ENCODE measurements at regions not wholly inside any gene's neighbourhood (a gene's known extent, or its start where the extent isn't known, plus 50 kb on each side); places are given as distances from the start of the nearest gene placed in this dataset.
"Not testable (repeated sequence)": the region's sequence is repeated elsewhere in the genome, so short reads cannot be mapped to it uniquely, and the experiment has no call there.

DNA sequence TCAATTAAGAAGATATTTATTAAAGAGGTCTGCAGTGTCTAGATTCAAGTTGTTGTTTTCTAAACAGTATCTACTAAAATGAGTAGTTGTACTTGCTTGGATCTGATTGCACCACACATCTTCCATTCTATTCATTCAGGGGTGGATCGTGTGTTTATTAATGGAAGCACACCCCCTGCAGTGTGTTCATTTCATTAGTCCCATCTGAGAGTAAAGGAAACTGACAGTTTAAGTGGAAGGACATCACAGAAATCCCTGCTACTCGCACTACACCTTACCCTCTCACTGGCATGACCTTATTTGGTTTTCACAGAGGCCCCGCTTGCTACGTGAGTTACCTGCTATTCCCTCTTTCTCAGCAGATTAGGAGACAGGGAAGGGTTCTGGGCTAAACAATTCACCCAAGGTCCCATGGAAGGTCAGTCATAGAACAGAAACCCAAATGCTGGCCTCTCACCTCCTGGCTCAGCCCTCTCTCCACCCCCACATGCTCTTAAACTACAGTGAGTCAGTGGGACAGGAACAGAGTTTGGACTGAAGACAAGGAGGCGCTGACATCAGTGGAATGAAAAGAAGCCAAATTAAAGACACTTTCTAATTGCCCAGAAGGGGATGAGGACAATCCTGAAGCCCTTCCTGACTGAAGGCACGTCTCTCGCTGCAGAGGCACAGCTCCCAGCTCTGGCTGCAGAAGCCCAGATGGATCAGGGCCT, 369.2 kb upstream of the NRP1 start:
- Mint-ChIP-seq H3K27me3 (ENCODE audit: low read depth) (no peaks in the 10 kb centered on the region), H3K9me3 (no peaks in the 10 kb centered on the region), H3K4me3 (no peak overlapping the region), H3K27ac (no peak overlapping the region), H3K36me3 (ENCODE audit: low read depth) (no peaks in the 10 kb centered on the region), H3K4me1 (ENCODE audit: low read depth) (no peaks in the 10 kb centered on the region)

DNA sequence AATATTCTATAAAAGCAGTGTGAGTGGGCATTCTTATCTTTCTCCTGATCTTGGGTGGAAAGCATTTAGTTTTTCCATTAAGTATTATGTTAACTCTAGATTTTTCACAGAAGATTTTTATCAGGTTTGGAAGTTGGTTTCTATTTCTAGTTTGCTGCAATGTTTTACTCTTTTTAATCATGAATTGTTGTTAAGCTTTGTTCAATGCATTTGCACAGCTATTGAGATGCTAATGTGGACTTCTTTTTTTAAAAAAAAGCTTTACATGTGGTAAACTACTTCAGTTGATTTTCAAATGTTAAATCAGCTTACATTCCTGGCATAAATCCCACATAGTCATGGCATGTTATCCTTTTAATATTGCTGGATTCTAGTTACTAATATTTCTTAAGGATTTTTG, 363.6 kb upstream of the NRP1 start:
- Mint-ChIP-seq H3K36me3 (ENCODE audit: low read depth) (no peaks in the 10 kb centered on the region), H3K4me1 (ENCODE audit: low read depth) (no peaks in the 10 kb centered on the region), H3K27me3 (ENCODE audit: low read depth) (no peaks in the 10 kb centered on the region), H3K4me3 (no peak overlapping the region), H3K9me3 (peaks cover 8% of the 10 kb centered on the region), H3K27ac (no peak overlapping the region)

- no peaks in the 10 kb centered on the region for H3K27me3 Mint-ChIP-seq (ENCODE audit: low read depth)
- no peaks in the 10 kb centered on the region for H3K36me3 Mint-ChIP-seq (ENCODE audit: low read depth)
- H3K9me3 Mint-ChIP-seq: peaks cover 8% of the 10 kb centered on the region
- H3K27ac Mint-ChIP-seq: no peak overlapping the region
- no peak overlapping the region for H3K4me3 Mint-ChIP-seq
- no peaks in the 10 kb centered on the region for H3K4me1 Mint-ChIP-seq (ENCODE audit: low read depth)
Observed at GRCh38 chr10:33697016-33697415, 362.5 kb upstream of the NRP1 start.

- no peak overlapping the region for H3K4me3 Mint-ChIP-seq
- no peak overlapping the region for H3K27ac Mint-ChIP-seq
- H3K27me3 Mint-ChIP-seq (ENCODE audit: low read depth): no peaks in the 10 kb centered on the region
- H3K36me3 Mint-ChIP-seq (ENCODE audit: low read depth): no peaks in the 10 kb centered on the region
- H3K9me3 Mint-ChIP-seq: peaks cover 12% of the 10 kb centered on the region
- H3K4me1 Mint-ChIP-seq (ENCODE audit: low read depth): no peaks in the 10 kb centered on the region
Observed at GRCh38 chr10:33695536-33695935, 361.1 kb upstream of the NRP1 start.

GRCh38 chr10:33690536-33690935, 356.1 kb upstream of the NRP1 start:
- H3K9me3 Mint-ChIP-seq: peaks cover 25% of the 10 kb centered on the region
- not testable (repeated sequence) for H3K36me3 Mint-ChIP-seq (ENCODE audit: low read depth); H3K4me3 Mint-ChIP-seq; H3K4me1 Mint-ChIP-seq (ENCODE audit: low read depth); H3K27ac Mint-ChIP-seq; H3K27me3 Mint-ChIP-seq (ENCODE audit: low read depth)

DNA sequence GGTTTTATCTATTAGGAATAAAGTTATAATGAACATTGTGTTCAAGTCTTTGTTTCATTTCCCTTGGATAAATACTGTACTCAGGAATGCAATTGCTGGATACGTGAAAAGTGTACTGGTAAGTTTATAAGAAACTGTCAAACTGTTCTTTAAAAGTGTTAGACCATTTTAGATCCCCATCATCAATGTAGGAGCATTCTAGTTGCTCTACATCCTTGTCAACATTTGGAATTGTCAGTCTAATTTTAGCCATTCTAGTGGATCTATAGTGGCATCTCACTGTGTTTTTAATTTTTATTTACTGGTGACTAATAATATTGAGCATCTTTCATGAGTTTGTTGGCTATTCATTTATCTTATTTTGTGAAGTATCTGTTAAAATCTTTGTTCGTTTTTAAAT, 354.0 kb upstream of the NRP1 start:
- Mint-ChIP-seq H3K27me3 (ENCODE audit: low read depth) (no peaks in the 10 kb centered on the region), H3K9me3 (peaks cover 17% of the 10 kb centered on the region), H3K27ac (no peak overlapping the region), H3K4me3 (no peak overlapping the region), H3K36me3 (ENCODE audit: low read depth) (no peaks in the 10 kb centered on the region), H3K4me1 (ENCODE audit: low read depth) (no peaks in the 10 kb centered on the region)

DNA sequence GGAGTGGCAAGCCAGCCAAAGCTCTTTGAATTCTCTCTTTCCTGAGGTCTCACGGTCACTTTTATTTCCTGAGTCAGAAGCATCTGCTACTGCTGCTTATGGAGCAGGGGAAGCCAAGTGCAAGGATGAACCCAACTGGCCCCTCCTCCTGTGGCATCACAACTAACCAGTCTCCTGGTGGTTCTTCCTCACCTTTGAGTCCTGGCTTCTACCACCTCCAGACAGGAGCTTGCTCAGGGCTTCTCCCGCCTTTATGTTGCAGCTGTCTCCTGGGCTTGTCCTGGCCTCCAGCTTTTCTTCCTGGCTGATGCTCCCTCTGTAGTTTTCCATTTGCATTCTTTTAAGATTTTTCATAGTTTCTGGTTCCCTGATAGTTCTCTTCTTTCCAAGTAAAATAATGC, 349.7 kb upstream of the NRP1 start:
- Mint-ChIP-seq H3K4me1 (ENCODE audit: low read depth) (no peaks in the 10 kb centered on the region), H3K4me3 (no peak overlapping the region), H3K36me3 (ENCODE audit: low read depth) (no peaks in the 10 kb centered on the region), H3K9me3 (peaks cover 5% of the 10 kb centered on the region), H3K27me3 (ENCODE audit: low read depth) (no peaks in the 10 kb centered on the region), H3K27ac (no peak overlapping the region)

DNA sequence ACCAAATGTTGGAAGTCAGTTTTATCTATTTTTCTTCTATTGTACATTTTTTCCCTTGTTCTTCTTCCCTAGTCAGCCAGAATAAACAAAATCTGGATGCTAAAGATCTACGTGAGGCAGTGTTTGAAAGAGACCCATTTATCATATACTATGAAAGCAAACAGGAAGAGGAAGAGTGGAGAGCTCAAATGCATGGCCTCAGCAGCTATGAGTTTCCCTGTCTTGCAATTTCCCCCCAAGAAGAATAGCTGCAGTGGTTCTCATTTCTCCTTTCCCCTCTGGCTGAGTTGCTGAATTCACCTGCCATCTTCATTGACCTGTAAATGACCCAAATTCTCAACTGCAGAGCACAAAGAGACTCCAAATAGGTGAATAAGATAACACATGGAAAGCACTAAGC, 347.1 kb upstream of the NRP1 start:
- Mint-ChIP-seq H3K4me3 (no peak overlapping the region), H3K27ac (no peak overlapping the region), H3K27me3 (ENCODE audit: low read depth) (no peaks in the 10 kb centered on the region), H3K36me3 (ENCODE audit: low read depth) (no peaks in the 10 kb centered on the region), H3K4me1 (ENCODE audit: low read depth) (no peaks in the 10 kb centered on the region), H3K9me3 (no peaks in the 10 kb centered on the region)

GRCh38 chr10:33680036-33680435, 345.6 kb upstream of the NRP1 start:
- no peaks in the 10 kb centered on the region for H3K4me1 Mint-ChIP-seq (ENCODE audit: low read depth)
- no peaks in the 10 kb centered on the region for H3K36me3 Mint-ChIP-seq (ENCODE audit: low read depth)
- no peaks in the 10 kb centered on the region for H3K9me3 Mint-ChIP-seq
- no peak overlapping the region for H3K4me3 Mint-ChIP-seq
- H3K27me3 Mint-ChIP-seq (ENCODE audit: low read depth): no peaks in the 10 kb centered on the region
- H3K27ac Mint-ChIP-seq: no peak overlapping the region

GRCh38 chr10:33676606-33677339, 342.3 kb upstream of the NRP1 start:
- no peaks in the 10 kb centered on the region for H3K27me3 Mint-ChIP-seq (ENCODE audit: low read depth)
- H3K36me3 Mint-ChIP-seq (ENCODE audit: low read depth): no peaks in the 10 kb centered on the region
- H3K9me3 Mint-ChIP-seq: no peaks in the 10 kb centered on the region
- H3K4me1 Mint-ChIP-seq (ENCODE audit: low read depth): no peaks in the 10 kb centered on the region
- no peak overlapping the region for H3K27ac Mint-ChIP-seq
- no peak overlapping the region for H3K4me3 Mint-ChIP-seq

- no peak overlapping the region for H3K4me3 Mint-ChIP-seq
- H3K27me3 Mint-ChIP-seq (ENCODE audit: low read depth): no peaks in the 10 kb centered on the region
- no peaks in the 10 kb centered on the region for H3K9me3 Mint-ChIP-seq
- H3K27ac Mint-ChIP-seq: no peak overlapping the region
- no peaks in the 10 kb centered on the region for H3K36me3 Mint-ChIP-seq (ENCODE audit: low read depth)
- no peaks in the 10 kb centered on the region for H3K4me1 Mint-ChIP-seq (ENCODE audit: low read depth)
Observed at GRCh38 chr10:33674986-33675599, 340.6 kb upstream of the NRP1 start.

GRCh38 chr10:33674491-33674890, 340.0 kb upstream of the NRP1 start:
- H3K4me3 Mint-ChIP-seq: no peak overlapping the region
- H3K27ac Mint-ChIP-seq: no peak overlapping the region
- H3K27me3 Mint-ChIP-seq (ENCODE audit: low read depth): no peaks in the 10 kb centered on the region
- no peaks in the 10 kb centered on the region for H3K4me1 Mint-ChIP-seq (ENCODE audit: low read depth)
- H3K36me3 Mint-ChIP-seq (ENCODE audit: low read depth): no peaks in the 10 kb centered on the region
- no peaks in the 10 kb centered on the region for H3K9me3 Mint-ChIP-seq

- Mint-ChIP-seq H3K9me3 (no peaks in the 10 kb centered on the region), H3K36me3 (ENCODE audit: low read depth) (no peaks in the 10 kb centered on the region), H3K27ac (no peak overlapping the region), H3K4me1 (ENCODE audit: low read depth) (no peaks in the 10 kb centered on the region), H3K27me3 (ENCODE audit: low read depth) (no peaks in the 10 kb centered on the region), H3K4me3 (no peak overlapping the region)
Observed at GRCh38 chr10:33673839-33674415, 339.5 kb upstream of the NRP1 start.

DNA sequence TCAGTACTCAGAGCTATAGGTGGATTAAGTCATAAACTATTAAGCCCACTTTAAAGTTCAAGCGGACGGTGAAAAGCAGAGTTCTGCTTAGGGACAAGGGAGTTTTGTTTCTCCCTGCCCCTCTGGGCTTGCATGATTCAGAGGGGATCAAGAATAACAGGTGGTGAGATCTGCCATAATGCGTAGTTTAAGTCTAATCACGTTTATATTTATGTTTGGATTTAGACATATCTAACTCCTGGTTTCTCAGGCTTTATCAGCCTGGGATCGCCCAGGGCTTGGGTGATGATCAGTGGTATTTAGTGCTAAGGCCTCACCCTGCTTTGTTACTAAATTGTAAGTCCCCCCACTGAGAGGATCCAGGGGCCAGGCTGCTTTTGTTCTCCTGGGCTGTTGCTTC, 335.4 kb upstream of the NRP1 start:
- Mint-ChIP-seq H3K27me3 (ENCODE audit: low read depth) (no peaks in the 10 kb centered on the region), H3K4me3 (no peak overlapping the region), H3K4me1 (ENCODE audit: low read depth) (no peaks in the 10 kb centered on the region), H3K9me3 (no peaks in the 10 kb centered on the region), H3K36me3 (ENCODE audit: low read depth) (no peaks in the 10 kb centered on the region), H3K27ac (no peak overlapping the region)
